SKM-1 (cell line): ENCODE measurements at regions not wholly inside any gene's neighbourhood (a gene's known extent, or its start where the extent isn't known, plus 50 kb on each side); places are given as distances from the start of the nearest gene placed in this dataset.
"Not testable (repeated sequence)": the region's sequence is repeated elsewhere in the genome, so short reads cannot be mapped to it uniquely, and the experiment has no call there.

ENCODE experiments used
- DNase-seq: peaks from one replicate; lab custom pipeline; 2025; ENCODE audit not compliant: unreplicated experiment; lab: John Stamatoyannopoulos, UW

- DNase-seq: no peak
Observed at GRCh38 chr18:68387246-68387645, 327.7 kb downstream of the TMX3 start.

- DNase-seq: not testable (repeated sequence)
Observed at GRCh38 chr18:68383979-68384378, 330.9 kb downstream of the TMX3 start.

- no peak for DNase-seq
Observed at GRCh38 chr18:68376926-68377325, 338.0 kb downstream of the TMX3 start.

DNA sequence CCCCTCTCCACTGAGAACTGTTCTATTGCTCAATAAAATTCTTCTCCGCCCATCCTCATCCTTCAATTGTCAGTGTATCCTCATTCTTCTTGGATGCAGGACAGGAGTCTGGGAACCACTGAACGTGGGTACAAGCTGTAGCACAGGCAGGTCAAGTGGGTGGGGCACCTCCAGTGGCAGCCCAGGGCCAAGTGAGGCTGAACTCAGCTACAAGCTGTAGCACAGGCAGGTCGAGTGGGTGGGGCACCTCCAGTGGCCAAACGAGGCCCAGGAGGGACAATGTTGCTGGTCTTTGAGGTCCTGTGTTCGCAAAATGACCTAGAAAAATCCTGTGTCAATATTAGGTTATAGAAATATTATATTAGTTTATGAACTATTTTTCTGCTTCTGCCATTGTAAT, 352.0 kb downstream of the TMX3 start:
- DNase-seq: no peak

GRCh38 chr18:68355637-68356036, 359.3 kb downstream of the TMX3 start:
- DNase-seq: no peak

- DNase-seq: no peak
Observed at GRCh38 chr18:68354176-68354575, 360.7 kb downstream of the TMX3 start.

- DNase-seq: no peak
Observed at GRCh38 chr18:68342039-68342659, 372.8 kb downstream of the TMX3 start.

DNA sequence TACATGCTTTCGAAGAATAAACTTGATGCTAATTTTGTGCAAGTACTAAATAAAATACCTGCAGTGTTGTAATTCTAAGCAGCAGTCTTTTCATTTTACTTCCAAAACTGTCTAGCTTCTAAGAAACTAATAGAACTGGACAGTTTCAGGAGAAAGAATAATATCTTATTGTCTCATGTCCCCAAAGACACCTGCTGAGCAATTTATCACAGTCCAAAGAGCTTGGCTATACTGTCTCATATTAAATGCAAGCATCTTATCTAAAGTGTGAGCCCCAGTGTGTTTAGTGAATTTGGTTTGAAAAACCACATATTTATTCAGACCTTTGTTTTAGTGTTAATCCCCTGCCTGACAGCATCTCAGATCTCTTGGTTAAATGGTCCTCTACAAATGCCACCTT, 374.3 kb downstream of the TMX3 start:
- no peak for DNase-seq

- DNase-seq: no peak
Observed at GRCh38 chr18:68330658-68331057, 384.2 kb downstream of the TMX3 start.

DNA sequence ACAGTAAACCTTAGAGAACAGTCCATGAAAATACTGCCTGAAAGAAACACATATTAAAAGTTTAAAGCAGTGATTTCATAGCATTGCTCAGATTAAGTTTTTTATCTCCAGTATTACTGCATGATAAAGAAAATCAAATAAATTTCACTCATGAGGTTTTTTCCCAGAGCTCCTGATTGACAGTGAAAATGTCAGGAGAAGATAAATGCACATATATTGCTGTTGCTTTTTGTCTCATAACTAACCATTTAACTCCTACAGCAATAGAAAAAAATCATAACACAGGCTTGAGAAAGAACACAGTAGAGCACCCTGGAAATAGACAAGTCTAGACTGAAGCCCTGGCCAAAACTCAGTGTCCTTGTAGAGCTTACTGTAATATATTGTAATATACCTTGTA, 391.0 kb downstream of the TMX3 start:
- no peak for DNase-seq

GRCh38 chr18:68316636-68317035, 398.3 kb downstream of the TMX3 start:
- no peak for DNase-seq

DNA sequence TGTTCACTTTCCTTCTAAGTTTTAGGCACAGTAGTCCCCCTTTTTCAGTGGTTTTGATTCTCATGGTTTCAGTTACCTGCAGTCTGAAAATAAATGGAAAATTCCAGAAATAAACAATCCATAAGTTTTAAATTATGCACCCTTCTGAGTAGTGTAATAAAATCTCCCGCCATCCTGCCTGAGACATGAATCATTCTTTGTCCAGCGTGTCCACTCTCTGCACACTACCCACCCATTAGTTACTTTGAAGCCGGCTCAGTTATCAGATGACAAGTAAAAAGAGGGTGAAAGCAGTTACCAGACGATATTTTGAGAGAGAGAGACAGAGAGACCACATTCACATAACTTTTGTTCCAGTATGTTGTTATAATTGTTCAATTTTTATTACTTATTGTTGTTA, 400.5 kb downstream of the TMX3 start:
- DNase-seq: no peak

DNA sequence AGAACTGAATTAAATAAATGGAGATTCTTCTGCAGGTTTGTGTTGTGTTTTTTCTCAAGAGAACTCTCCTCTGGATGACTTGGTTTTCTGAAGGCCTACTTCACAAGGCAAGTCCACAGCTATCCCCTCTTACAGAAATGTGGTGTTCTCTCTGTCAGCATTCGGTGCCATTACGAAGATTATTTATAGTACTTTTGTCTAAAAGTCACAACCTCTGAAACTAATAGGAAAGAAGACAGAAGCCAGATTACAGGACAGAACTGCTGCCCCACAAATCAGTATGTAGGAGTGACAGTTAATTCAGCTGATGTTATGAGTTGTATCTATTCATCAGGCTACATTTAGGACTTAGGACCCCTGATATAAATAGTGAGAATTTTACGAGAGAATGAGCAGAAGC, 413.5 kb downstream of the TMX3 start:
- no peak for DNase-seq

DNA sequence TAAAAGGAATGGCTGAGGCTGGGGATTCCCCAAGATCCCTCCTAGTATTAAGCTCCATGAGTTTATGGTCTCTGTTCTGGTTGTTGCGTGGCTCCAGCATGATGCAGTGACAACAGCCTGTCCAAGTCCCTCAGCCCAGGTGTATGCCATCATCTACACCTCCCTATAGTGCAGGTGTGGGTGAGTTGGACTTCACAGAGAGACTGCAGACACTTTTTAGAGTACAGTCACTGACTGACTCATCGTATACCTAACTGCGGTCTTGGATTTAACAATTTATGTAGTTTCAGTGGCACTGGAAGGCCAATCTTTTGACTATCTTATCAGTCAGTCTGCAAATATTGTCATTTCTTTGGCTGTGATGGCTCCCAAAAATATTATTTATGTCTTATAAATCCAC, 415.0 kb downstream of the TMX3 start:
- DNase-seq: no peak

DNA sequence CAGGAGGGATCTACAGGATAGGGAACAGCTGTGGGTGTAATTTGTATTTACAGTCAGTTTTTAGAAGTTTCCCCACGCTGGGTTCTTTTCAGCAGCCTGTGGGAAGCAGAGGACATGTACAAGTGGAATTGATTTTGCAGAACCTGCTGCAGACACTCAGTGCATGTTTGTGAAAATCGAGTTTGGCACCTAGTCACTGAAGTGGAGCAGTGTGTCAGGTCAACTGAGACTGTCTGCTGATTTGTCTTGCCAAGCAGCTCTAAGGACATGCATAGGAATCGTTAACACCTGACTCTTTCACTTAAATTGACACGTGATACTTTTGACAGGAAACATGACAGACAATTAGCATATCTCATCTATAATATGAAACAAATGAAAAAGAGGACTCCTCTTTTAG, 416.6 kb downstream of the TMX3 start:
- no peak for DNase-seq

DNA sequence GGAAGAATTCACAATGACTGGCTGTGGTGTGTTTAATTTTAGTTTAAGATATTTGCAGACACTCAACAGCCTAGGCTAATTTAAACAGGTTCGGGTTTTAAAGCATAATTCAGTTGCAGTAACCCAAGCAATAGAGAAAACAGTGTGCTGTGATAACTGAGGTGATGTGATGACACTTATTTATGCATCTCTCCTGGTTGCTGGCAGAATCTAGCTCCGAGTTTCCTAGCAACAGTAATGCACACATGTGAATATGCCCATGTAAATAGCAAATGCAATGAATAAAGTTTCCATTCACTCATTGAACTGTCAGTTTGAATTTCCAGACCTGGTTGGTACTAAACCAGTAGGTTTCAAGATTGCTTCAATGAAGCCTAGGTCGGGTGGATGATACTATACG, 426.5 kb downstream of the TMX3 start:
- DNase-seq: no peak

GRCh38 chr18:68284236-68284780, 430.6 kb downstream of the TMX3 start:
- DNase-seq: no peak

GRCh38 chr18:68283834-68284233, 431.1 kb downstream of the TMX3 start:
- DNase-seq: no peak

DNA sequence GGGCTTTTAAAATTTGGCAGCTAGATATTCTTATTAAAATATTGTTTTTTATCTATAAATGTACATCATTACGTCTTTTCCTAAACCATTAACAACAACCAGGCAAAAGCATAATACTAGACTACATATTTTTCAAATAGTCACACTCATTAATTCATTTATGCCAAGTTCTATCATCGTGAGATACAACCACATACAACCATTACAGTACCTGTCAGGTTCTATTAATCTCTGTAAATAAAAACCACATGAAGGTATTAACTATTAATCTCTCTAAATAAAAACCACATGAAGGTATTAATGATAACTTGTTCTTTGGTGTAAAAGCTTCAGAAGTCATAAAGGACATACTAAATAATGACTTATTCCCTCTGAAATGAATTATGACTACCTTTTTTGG, 432.7 kb downstream of the TMX3 start:
- DNase-seq: no peak

GRCh38 chr18:68275616-68276015, 439.3 kb downstream of the TMX3 start:
- DNase-seq: no peak

- DNase-seq: no peak
Observed at GRCh38 chr18:68270017-68270416, 444.9 kb downstream of the TMX3 start.

DNA sequence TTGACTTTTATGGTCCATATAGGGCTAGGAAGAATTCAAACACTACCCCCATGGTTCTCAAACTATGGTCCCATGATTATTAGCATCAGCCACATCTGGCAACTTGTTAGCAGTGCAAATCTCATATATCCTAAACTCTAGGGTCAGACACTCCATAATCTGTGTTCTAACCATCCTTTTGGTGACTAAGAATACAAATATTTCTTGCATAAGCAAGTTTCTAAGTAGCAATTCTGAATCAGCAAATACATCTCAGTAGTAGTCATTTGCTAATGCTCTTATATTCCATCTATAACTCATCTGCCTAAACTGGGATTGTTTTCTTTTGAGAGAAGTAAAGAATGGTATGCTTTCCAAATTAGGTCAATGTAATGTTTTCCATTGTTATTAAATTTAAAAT, 447.3 kb downstream of the TMX3 start:
- DNase-seq: no peak

- no peak for DNase-seq
Observed at GRCh38 chr18:68263481-68263880, 451.4 kb downstream of the TMX3 start.
